GM19463 (cell line): ENCODE measurements at regions not wholly inside any gene's neighbourhood (a gene's known extent, or its start where the extent isn't known, plus 50 kb on each side); places are given as distances from the start of the nearest gene placed in this dataset.
"Not testable (repeated sequence)": the region's sequence is repeated elsewhere in the genome, so short reads cannot be mapped to it uniquely, and the experiment has no call there.

Source experiments
- ATAC-seq: cut with Tn5 transposase; IDR thresholded peaks from one replicate; pipeline ENCODE4 v1.9.1; 2021; ENCODE audit warnings: mild to moderate bottlenecking, moderate library complexity; ENCODE audit not compliant: unreplicated experiment

DNA sequence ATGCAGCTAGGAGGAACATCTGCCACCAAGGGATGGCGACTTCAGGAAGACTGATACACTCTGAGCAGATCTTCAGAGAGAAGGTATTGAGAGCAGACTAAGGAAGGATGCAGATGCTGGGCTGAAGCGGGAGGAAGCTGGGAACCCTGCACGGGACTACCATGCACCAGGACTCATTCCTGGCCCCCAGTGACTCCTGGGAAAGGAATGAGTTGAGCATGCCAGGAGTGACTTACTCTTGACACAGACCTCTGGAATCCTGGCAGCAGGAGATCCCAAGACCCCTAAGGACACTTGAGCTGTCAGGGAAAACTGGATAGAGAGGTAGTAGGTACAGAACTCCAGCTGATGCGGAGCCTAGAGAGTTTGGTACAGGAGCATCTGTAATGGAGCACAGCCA, 336.1 kb downstream of the RPS29 start:
- no peak for ATAC-seq

DNA sequence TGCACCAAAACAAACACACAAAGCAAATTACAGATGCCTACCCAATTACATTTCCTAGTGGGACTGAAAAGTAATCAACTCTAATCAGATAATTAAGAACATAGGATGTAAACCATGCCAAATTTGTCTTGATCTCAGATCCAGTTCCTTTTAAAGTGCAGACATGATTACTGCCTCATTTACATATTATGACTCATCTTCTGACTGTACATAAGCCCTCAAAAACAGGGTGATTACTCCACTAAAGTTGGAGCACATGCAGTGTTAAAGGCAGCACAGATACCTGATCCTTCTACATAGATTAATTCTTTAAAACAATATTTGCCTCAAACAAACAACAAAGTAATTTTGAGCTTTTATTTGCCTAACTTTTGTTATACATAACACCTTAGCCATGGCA, 337.2 kb downstream of the RPS29 start:
- ATAC-seq: no peak

DNA sequence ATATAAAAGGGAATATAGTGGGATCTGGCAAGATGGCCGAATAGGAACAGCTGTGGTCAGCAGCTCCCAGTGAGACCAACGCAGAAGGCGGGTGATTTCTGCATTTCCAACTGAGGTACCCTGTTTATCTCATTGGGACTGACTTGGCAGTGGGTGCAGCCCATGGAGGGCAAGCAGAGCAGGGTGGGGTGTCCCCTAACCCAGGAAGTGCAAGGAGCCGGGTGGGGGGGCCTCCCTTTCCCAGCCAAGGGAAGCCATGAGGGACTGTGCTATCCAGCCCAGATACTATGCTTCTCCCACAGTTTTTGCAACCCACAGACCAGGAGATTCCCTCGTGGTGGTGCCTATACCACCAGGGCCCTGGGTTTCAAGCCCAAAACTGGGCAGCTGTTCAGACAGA, 342.4 kb downstream of the RPS29 start:
- not testable (repeated sequence) for ATAC-seq

DNA sequence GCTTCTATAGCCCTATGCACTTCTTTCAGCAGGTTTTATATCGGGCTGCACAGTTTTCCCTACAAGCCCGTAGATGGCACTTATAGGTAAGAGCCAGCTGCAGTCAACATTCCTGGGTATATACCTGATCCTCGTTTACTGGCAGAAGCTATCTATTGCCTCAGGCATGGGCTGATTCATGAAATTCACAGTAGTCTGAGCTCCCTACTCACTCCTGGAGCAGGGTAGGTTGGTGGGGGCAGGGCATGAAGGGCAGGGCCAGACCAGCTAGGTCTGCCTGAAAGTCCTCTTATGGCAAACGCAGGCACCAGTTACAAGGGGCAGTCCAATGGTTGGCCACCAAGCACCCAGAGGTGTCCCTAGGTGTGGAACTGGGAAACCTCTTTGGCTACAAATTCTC, 345.8 kb downstream of the RPS29 start:
- ATAC-seq: no peak

DNA sequence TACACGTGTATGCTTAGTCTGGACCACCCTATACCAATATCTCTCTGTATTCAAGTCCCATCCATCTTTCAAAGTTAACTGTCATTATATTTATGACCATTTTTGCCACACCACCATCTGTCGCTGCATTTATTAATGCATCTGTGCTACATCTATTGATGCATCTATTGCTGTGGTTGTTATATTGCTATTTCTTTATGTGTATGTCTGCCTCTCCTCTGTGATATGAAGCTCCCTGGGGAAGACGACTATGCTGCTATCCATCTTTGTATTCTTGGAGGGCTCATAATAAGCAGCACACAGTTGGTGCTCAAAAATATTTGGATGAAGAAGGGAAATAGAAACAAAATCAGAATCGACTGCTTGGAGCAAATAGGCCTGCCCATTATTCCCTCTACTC, 357.6 kb downstream of the RPS29 start:
- ATAC-seq: no peak

DNA sequence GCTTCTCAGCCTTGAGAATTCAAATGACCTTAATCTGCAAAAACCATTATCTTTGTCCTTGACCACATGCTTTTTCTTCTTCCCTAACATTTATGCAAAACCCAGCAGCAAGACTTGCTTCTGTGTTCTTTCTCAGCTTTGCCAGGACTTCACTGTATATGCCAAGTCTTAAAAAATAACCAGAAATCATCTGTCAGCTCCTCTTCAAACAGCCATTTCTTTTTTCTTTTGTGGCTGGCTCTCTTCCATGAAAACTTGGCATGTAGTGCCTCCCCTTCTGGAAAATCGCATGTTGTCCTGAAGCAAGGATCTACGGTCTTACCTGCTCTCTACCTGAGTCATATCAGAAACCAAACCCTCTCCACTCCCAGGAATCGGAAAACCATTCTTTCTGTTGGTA, 364.9 kb downstream of the RPS29 start:
- ATAC-seq: no peak

DNA sequence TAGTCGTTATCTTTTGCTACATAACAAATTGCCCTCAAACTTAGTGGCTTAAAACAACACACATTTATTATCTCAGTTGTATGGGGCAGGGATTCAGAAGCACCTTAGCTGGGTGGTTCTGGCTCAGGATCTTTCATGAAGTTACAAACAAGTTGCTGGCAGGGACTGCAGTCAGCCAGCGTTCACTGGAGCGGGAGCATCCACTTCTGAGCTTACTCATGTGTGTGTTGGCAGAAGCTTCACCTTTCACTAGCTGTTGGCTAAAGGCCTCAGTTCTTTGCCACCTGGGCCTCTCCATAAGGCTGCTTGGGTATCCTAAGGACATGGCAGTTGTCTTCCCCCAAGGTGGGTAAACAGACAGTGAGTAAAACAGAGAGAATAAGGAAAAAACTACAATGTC, 365.7 kb downstream of the RPS29 start:
- ATAC-seq: no peak

DNA sequence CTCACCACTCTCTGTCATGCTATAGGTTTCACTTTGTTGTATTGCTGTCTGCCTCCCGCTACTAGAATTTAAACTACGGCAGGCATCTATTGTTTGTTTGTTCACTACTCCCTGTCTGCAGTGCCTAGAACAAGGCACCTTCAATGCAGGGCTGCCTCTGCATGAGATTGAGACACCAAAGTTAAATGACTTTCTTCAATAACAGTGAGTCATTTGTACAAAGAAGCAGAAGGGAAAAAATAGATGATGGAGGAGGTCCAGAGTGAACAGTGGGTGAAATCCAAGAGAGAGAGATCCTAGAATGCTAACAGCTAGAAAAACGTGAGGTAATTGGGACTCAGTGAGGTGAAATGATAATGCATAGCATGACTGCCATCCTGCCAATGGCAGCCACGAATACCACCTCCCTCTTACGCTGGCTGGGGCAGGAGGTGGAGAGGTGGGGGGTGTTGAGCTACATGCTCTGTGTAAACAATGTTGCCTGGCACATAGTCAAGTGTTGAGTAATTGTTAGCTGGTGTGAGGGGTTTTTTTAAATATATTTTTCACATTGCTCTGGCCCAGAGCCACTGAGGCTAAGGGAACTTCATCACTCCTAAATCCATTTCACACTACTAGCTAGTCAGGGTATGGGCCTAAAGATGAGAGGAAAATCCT, 367.6 kb downstream of the RPS29 start:
- ATAC-seq: no peak

DNA sequence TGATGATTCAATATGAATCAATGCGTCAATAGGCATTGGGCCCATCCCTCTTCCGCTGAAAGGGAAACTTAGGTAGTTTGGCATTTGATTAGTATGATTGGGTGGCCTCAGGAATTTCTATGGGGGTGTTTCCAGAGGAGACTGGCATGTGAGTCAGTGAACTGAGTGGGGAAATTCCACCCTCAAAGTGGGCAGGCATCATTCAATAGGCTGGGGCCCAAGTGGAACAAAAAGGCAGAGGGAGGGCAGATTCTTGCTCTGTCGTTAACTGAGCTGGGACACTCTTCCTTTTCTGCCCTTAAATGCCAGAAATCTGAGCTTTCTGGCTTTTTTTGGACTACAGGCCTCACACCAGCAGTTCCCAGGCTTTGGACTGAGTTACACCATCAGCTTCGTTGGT, 373.5 kb downstream of the RPS29 start:
- no peak for ATAC-seq

DNA sequence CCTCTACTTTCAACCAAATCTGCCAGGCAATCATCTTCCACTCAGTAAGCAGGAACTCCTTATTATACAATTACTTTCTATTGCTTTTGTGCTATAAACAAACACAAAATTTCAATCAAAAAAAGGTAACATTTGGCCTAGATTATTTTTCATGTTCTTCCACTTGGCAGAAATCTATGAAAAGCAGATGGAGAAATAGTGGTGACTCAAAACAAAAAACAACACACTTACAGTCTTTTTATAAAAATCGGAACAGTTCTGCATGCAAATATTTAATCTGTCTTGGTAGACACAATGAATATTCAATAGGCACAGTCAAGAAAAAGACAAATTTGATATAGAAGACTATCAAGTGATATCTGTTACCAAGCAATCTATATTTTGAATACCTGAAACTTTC, 376.8 kb downstream of the RPS29 start:
- ATAC-seq: no peak

DNA sequence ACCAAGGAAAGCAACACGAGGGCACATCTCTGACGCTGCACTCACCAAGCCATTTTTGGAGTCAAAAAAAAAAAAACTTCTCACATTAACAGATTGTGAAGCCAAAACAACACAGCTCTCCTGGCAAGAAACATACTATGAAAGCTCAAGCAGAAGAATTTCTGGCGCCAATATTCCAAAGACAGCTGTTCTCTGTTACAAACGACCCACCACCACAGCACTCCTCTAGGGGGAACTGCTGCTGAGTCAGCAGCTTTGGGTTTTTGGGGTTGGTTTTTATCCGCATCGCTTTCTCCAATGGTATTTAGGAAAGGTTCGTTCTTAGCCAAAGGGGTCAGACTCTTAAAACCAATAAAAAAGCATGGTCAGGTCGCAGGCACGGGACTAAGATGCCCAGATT, 379.4 kb downstream of the RPS29 start:
- no peak for ATAC-seq

DNA sequence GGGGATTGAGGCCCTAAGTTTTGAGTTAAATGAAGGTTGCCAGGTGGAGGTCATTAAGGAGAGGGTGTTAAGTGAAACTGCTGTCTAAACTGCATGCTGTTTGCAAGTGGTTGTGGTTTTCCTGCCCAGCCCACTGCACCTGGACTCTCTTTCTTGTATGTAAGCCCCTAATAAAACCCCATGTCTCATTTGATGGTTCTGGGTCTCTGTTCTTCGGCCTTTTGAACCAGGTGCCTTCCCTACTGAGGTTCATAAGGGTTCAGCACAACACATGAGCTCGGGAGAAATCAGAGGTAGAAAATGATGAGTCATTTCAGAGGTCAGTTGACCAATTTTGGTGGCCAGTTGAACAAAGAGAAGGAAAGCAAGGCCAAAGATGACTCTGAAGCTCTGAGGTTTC, 382.5 kb downstream of the RPS29 start:
- peak; percentile 72 for ATAC-seq

DNA sequence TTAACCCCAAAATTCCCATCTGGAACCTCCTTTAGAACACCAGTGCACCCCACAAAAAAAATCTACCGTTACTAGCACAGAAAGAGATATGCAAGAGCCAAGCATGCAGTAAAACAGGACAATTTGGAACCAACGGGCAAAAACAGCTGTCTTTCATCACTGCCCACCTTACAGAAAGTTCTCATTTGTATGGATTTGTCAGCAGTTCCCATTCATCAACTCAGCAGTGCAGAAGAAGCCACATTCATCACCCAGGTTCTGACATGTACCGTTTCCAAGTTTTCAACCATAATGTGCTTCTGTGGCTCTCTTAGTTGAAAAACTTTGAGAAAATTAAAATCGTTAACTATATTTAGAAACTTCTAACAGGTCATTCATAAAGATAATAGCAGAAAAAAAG, 387.0 kb downstream of the RPS29 start:
- no peak for ATAC-seq

DNA sequence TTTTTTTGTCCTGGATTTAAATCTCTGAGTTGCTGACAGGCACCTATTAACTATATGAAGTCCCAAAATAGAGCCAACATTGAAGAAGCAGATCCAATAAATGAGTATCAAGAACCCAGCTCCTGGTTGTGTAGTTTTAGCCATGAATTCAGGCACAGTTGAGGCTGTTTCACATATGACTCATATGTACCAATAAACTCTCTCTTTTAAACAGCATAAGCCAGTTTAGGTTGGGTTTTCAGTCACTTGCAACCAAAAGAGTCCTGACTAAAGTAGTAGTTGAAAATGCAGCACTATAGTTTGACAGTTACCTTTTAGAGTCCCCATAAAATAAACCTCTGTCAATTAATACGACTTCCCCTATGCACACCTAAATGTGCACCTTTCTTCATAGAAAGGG, 389.9 kb downstream of the RPS29 start:
- ATAC-seq: no peak

DNA sequence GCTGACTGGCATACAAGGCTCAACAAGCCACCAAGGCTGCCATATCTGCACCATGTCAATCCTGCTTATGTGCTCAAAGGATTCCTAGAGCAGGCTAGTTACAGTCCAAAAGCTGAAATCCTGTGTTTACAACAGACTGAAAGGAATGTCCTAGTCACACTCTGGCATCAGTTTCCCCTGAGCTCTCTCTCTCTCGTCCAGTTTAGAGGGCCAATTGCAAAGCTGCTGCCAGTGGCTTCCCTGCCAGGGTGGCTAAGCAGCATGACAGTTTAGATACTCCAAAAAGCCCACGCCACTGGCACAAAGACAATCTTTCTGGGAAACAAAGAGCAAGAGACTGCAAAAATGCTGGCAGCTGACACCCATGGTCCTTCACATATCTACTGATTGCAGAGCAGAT, 392.1 kb downstream of the RPS29 start:
- no peak for ATAC-seq

DNA sequence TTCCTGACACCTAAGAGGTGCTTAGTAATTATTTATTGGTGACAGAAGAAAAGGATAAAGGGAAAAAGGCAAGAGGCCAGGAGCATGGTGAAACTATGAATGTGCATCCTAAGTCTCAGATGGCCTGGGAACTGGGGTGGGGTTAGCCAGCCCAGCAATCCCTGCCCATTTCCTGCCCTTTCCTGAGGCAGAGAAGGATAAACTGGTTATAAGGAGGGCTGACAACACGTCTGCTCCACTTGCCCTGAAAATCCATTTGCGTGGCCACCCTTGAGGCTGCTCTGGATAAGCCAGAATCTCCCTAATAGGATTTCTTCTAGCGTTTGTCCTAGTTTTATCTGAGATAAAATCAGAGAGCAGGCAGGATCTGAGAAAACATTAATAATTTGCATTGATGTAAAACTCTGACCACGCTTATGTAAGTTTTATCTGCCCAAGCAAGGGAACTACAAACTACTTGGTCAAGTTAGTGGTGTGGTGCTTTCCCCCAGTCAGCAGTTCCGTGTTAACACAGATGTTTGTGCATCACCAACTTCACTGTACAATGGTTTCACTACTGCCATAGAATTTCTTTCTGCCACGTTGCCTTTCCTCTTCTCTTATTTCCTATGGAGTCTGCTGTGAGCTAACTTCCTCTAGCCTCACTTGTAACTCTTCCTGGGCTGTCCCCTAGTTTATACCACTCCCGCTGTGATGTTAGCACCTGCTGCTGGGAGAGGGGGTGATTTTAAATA, 392.7 kb downstream of the RPS29 start:
- ATAC-seq: peak; percentile 96

DNA sequence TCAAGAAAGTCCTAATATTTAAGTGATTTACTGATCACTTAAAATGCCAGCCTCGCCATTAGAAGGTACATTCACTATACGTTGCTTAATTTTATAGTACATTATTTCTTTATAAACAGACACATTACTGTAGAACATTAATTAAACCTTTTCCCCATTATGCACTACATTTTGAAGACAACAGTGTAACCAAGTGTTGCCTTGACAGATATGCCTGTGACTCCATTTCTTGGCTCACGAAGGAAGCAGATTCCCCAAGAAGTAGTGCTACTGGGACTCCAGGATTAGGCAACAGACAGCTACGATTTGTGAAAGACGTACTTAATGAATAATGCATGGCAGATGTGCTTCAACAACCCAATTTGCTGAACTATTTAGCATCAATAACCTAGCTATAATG, 394.8 kb downstream of the RPS29 start:
- ATAC-seq: no peak

DNA sequence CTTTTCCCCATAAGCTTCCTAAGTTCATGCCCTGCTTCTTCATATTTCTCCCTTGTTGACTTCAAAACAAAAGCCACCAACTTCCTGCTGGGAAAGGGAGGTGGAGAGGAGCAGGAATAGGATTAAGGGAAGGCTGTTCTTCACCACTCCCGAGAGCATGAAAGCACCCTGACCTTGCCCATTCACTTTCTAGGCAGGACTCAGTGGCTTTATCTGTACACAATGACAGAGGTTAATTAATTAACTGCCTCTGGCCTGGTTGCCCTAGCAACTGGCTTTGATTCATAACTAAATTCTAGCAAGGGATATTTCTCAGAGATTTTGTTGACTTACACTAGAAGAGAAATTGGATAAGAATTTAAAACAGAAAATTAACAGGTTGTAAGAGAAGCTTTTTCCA, 396.8 kb downstream of the RPS29 start:
- no peak for ATAC-seq

DNA sequence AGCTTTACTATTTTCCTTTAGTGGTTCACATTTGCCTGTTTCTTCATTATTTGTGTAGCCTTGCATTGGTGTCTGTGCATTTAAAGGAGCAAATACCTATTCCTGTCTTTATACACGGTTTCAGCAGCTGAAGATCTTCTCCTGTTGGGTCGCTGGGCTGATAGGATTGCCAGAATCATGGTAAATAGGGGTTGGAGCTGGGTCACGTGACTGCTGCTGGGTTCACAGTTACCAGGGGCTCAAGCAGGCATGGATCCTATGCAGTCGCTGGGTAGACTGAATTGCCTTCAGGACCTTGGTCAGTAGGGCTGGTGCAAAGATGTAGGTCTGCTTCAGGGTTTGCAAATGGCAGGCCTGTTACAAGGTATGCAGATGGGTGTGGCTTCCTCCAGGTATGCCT, 398.4 kb downstream of the RPS29 start:
- ATAC-seq: no peak

DNA sequence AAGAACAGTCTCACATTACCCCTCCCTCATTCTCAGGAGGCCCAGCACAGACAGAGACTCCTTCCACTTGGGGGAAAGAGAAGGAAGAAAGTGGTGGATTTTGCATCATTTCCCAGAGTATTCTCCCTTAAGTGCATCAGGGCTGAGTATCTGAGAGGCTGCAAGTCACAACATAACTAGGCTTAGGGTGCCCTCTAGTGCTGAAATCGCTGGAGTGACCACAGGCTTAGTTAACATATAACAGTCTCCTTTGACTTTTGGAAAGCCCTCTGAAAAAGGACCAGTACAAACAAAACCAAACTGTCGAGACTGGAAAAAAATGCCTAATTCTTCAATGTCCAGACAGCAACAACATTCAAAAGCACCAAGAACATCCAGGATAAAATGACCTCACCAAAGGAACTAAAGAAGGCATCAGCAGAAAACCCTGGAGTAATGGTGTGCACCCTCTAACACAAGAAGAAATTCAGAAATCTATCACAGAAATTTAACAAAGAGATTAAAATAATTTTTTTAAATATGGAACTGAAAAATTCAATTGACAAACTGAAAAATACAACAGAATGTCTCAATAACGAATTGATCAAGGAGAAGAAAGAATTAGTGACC, 412.3 kb downstream of the RPS29 start:
- ATAC-seq: peak; percentile 100

DNA sequence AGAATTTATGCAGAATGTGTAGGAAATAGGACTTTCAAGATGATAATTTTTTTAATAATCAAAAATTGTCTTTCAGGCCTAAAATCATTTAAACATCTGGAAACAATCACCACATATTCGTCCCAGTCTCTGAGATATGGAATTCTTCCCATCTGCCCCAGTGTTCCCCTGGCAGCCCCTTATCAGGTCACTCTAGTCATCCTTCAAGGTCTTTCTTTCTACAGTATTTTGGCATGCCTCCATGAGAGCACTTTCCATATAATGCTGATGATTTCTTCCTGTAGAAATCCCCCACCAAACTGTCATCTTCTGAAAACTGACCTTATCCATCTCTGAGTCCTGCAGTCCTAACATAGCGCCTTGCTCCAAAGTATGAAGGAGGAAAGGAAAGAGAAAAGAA, 422.1 kb downstream of the RPS29 start:
- no peak for ATAC-seq

DNA sequence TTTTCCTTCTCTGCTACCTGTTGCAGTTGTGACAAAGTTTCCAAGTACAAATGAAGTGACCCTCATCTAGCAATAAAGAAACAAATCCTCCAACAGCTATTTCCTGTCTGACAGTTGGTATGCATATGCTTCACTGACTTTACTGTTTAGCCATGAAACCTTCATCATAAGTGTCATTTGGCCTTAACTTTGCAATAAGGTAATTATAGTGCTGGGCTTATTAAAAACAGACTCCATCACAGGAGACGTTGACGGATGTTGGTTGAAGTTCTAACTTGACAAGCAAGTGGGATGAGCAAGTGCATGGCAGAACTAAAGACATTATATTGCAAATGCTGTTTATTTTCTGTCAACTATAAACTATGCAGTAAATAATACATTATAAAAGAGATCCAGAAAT, 425.2 kb downstream of the RPS29 start:
- ATAC-seq: no peak
